ENCODE measurements at regions not wholly inside any gene's neighbourhood (a gene's known extent, or its start where the extent isn't known, plus 50 kb on each side); places are given as distances from the start of the nearest gene placed in this dataset.
"Not testable (repeated sequence)": the region's sequence is repeated elsewhere in the genome, so short reads cannot be mapped to it uniquely, and the experiment has no call there.

- no peak for DNase-seq
Observed at GRCh38 chr6:14754751-14755513, 490.9 kb upstream of the JARID2 start.

DNA sequence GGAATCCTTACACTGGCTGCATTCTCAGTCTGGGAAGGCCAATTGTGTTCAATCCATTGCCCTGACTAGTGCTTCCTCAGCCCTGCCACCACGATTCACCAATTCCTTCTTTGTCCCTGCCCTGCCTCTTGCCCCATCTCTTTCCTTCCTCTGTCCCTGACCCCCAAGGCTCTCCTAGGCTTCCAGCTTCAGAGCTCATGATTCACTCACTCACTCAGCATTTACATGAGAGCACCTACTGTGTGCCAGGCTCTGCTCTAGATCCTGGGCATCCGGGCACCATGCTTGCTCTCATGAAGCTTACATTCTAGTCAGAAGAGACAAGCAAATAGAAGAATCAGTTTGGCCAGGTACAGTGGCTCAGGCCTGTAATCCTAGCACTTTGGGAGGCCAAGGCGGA, 489.5 kb upstream of the JARID2 start:
- no peak for DNase-seq

GRCh38 chr6:14757014-14757413, 488.9 kb upstream of the JARID2 start:
- DNase-seq, result no peak

- DNase-seq, result no peak
Observed at GRCh38 chr6:14757418-14757817, 488.5 kb upstream of the JARID2 start.

DNA sequence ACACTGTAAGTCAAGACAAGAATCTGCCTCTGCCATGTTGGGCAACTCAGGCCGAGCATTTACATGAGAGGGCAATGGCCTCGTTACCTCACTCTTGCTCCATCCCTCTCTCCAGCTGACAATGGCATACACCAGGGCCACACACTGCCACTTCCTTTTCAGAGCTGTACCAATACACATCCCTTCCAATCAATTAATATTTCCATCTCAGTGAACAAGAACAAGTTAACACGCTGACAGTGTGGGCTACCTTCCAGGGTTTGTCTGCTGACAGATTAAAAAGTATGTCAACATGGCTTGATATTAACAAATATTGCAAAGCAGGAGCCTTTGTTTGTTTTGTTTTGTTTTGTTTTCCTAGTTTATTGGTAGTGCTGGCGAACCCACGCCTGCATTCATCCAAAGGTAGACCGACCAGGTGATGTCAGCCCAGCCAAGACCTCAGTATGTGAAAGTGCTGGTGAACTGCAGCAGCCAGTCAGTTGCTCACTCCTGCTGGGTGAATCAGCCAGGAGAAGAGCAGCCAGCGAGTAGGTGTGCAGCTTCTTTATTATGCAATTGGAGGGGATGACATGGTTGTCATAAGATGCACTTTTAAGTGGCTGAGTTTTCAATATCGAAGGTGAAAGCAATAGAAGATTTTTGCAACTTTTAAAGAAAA, 487.3 kb upstream of the JARID2 start:
- DNase-seq, result no peak

GRCh38 chr6:14759976-14760672, 485.7 kb upstream of the JARID2 start:
- DNase-seq, result no peak

GRCh38 chr6:14762077-14762476, 483.8 kb upstream of the JARID2 start:
- DNase-seq, result no peak

DNA sequence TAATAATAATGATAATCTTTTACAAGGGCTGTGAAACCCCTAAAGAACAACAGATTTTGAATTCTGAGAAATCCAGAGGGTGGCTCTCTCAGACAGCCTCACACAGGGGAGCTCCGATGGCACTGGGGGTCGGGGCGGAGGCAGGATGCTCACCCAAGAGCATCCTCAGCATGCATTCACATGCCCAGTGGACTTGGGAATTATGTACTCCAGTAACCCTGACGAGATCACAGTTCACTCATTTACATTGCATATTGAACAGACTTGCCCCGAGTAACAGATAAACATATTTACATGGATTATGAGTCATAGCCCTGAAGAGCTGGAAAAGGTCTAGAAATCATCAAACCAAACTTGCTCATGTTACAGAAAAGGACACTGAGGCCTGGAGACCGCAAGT, 482.7 kb upstream of the JARID2 start:
- no peak for DNase-seq

- DNase-seq, result no peak
Observed at GRCh38 chr6:14763616-14764015, 482.3 kb upstream of the JARID2 start.

GRCh38 chr6:14765106-14765505, 480.8 kb upstream of the JARID2 start:
- DNase-seq, result no peak

DNA sequence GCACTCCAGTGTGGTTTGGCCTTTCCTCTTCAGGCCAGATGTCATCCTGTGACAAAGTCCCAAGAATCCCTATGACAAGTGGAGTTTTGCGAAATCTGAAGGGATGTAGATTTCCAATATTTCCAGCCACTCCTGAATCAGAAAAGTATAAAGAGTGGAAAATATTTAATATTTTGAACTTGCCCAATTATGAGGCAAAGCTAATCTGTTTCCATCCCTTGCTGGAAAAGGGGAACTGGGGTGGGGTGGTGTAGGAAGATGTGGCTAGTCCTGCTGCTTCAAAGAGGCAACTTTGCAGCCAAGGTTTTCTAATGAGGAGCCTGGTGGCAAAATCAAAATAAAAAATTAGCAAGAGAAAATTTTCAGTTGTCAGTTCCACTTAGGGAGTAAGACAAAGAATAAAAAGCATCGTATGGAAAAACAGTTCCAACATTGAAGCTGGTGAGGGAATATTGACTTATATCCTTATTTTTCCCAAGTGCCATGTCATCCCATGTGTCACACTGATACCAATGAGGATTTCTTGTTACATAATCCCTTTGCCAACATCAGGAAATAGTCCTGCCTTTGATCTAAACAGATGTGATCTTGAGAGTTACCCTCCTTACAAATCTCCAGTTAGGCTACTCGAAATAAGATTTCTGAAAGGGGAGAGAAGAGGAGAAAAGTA, 480.0 kb upstream of the JARID2 start:
- no peak for DNase-seq

- no peak for DNase-seq
Observed at GRCh38 chr6:14766391-14766994, 479.4 kb upstream of the JARID2 start.

GRCh38 chr6:14767226-14767625, 478.6 kb upstream of the JARID2 start:
- DNase-seq, result no peak

DNA sequence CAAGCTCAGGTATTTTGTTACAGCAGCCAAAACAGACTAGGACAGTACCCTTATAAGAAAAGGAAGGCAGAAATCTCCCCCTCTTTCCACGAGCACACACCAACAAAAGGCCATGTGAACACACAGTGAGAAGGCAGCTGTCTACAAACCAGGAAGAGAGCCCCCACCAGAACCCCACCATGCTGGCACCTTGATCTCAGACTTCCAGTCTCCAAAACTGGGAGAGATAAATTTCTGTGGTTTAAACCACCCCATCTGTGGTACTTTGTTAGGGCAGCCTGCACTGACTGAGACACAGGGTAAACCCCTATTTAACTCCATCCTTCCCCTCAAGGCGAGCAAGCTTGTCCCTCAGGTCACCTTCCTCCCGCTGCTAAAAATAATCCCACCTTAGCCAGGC, 475.8 kb upstream of the JARID2 start:
- DNase-seq, result no peak

DNA sequence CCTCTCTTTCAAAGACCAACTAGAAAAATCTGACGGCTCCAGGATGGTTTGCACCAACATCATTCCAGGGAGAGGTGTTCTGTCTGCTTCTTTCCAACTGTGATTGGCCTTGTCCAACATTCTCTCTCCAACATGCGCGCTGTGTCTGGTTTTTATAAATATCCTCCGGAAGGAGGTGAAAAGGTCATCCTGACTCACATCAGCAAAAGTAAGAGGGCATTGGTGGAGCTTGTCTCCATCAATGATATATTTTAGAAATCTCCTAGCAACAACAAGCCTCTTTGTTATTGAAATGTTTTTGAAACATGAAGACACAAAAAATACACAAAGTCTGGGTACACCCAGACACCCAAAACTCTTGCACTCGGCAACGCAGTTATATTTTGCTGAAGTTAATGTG, 475.3 kb upstream of the JARID2 start:
- no peak for DNase-seq

- no peak for DNase-seq
Observed at GRCh38 chr6:14771016-14771415, 474.9 kb upstream of the JARID2 start.

- DNase-seq, result no peak
Observed at GRCh38 chr6:14772188-14772587, 473.7 kb upstream of the JARID2 start.

GRCh38 chr6:14775528-14775927, 470.3 kb upstream of the JARID2 start:
- no peak for DNase-seq

DNA sequence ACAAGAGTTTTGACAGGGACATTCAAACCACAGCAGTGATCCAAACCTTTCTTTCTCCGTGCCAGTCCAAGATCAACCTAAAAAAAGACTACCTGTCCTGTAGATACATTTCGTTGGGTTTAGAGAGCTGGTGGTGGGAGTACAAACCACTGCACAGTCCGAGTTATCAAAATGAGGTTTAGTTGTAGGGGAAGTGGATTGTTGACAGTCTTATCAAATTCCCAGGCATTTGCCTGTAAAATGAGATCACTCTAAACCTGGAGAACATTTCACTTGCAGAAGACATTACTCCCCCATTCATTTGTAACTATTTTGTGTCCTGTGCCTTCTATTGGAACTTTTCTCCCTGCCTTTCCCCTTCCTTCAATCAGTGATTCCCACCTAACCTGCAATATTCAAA, 469.6 kb upstream of the JARID2 start:
- no peak for DNase-seq

DNA sequence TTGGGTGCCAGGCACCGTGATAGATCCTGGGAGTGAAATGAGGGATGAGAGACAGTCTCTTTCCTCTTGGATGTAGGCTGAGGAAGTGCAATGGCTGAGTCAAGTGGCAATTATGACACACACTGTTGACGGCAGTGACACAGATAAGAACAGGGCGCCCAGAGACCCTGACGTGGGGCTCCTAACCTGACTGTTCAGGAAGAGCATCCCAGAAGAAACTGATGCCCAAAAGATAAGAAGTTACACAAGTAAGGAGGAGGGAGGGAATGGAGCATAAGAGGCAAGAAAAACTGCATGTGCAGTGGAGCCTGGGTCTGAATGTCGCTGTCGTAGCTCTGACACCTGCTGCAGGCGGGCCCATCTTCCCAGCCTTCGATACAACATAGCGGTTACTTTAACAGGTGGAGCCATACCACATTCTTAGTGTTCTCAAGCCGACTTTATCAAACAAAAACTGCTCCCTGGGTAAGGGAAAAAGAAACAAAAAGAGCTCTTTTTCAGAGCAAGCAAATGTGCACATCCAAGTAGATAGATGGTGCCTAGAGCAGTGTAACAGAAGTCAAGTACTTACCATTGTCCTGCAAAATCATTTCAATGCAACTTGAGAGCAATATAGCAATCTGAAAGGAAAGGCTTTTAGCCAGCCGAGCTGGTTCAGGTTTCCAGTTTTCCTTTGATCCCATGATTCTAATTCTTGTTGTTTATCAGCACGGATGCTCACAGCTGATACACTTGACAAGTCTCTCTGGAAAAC, 463.9 kb upstream of the JARID2 start:
- DNase-seq, result no peak

- not testable (repeated sequence) for DNase-seq
Observed at GRCh38 chr6:14782921-14783464, 462.9 kb upstream of the JARID2 start.

GRCh38 chr6:14783594-14783993, 462.3 kb upstream of the JARID2 start:
- DNase-seq, result no peak

Measured in SHP77 (cell line).